Calu3 (cell line): ENCODE measurements at regions not wholly inside any gene's neighbourhood (a gene's known extent, or its start where the extent isn't known, plus 50 kb on each side); places are given as distances from the start of the nearest gene placed in this dataset.

Source experiments
- BruUV-seq: library from RNA; stranded (reverse); fragments of 400-500 nt; replicated peaks from 2 replicates; lab custom pipeline; 2021; lab: Mats Ljungman, UMichigan
- CTCF ChIA-PET: fragments of 300-600 bp; sonication (Branson Sonifier 250); formaldehyde crosslinking; loops from one replicate; lab custom pipeline; 2022; ENCODE audit warnings: antibody characterized with exemption; lab: Charles Lee
- DNase-seq: peaks from one replicate; pipeline ENCODE4 v3.0.0; 2022
- H3K27ac Mint-ChIP-seq: one replicate; pipeline ENCODE4 v1.8.0; 2022; ENCODE audit warnings: mixed read lengths; ENCODE audit not compliant: unreplicated experiment
- H3K27me3 Mint-ChIP-seq: one replicate; pipeline ENCODE4 v1.8.0; 2022; ENCODE audit warnings: mixed read lengths; ENCODE audit not compliant: unreplicated experiment
- H3K36me3 Mint-ChIP-seq: one replicate; pipeline ENCODE4 v1.8.0; 2022; ENCODE audit warnings: mild to moderate bottlenecking, moderate library complexity, mixed read lengths; ENCODE audit not compliant: insufficient read depth, unreplicated experiment
- H3K4me1 Mint-ChIP-seq: one replicate; pipeline ENCODE4 v1.8.0; 2022; ENCODE audit warnings: mild to moderate bottlenecking, low read depth, mixed read lengths; ENCODE audit not compliant: unreplicated experiment
- H3K4me3 Mint-ChIP-seq: one replicate; pipeline ENCODE4 v1.8.0; 2022; ENCODE audit warnings: mild to moderate bottlenecking, low read depth, moderate library complexity, mixed read lengths; ENCODE audit not compliant: unreplicated experiment
- H3K9me3 Mint-ChIP-seq: one replicate; pipeline ENCODE4 v1.8.0; 2022; ENCODE audit warnings: low read depth, mixed read lengths; ENCODE audit not compliant: unreplicated experiment
- CTCF ChIP-seq: fragments of 200-600 bp; IDR thresholded peaks from one replicate; pipeline ENCODE4 v1.8.0; 2022; ENCODE audit warnings: antibody characterized with exemption; ENCODE audit not compliant: unreplicated experiment
- intact Hi-C: fragments of 100-400 bp; cut with micrococcal nuclease; formaldehyde crosslinking; loops from one replicate; pipeline ENCODE4 v1.10.0; 2022; ENCODE audit not compliant: unreplicated experiment

GRCh38 chr3:159771865-159772611 lies 216.6 kb upstream of the IL12A start:
- Mint-ChIP-seq H3K4me3 (no peak overlapping the region), H3K27ac (no peak overlapping the region), H3K36me3 (no peaks in the 10 kb centered on the region), H3K27me3 (no peaks in the 10 kb centered on the region), H3K9me3 (no peaks in the 10 kb centered on the region), H3K4me1 (peaks cover 56% of the 10 kb centered on the region)
- DNase-seq = no peak
- CTCF ChIA-PET = interaction anchor here (0.6 to 1.5 kb wide), 3 partner anchors 10 to 1050 kb away, joined by 4 to 9 read pairs (median 7); no protein-coding TSS in a partner anchor
- no peak for TF ChIP-seq CTCF
- no TSS peak for BruUV-seq
- intact Hi-C loops = no loop called here

- no peaks in the 10 kb centered on the region for H3K9me3 Mint-ChIP-seq
- no peak for TF ChIP-seq CTCF
- no peak overlapping the region for H3K27ac Mint-ChIP-seq
- no peaks in the 10 kb centered on the region for H3K36me3 Mint-ChIP-seq
- no TSS peak for BruUV-seq
- no peak overlapping the region for H3K4me3 Mint-ChIP-seq
- H3K27me3 Mint-ChIP-seq = no peaks in the 10 kb centered on the region
- intact Hi-C loops = no loop called here
- DNase-seq = no peak
- CTCF ChIA-PET = no interaction called here
- peaks cover 44% of the 10 kb centered on the region for H3K4me1 Mint-ChIP-seq
Measured at GRCh38 chr3:159773706-159774105, 214.9 kb upstream of the IL12A start.

- peak overlapping the region; percentile 6 for H3K27ac Mint-ChIP-seq
- no peaks in the 10 kb centered on the region for H3K27me3 Mint-ChIP-seq
- no TSS peak for BruUV-seq
- peak; percentile 70 for DNase-seq
- CTCF ChIA-PET = interaction anchor here (0.6 to 3.0 kb wide), 6 partner anchors 9 to 610 kb away, joined by 4 to 14 read pairs (median 8); no protein-coding TSS in a partner anchor
- intact Hi-C loops = no loop called here
- no peak overlapping the region for H3K4me3 Mint-ChIP-seq
- no peaks in the 10 kb centered on the region for H3K9me3 Mint-ChIP-seq
- peaks cover 41% of the 10 kb centered on the region for H3K4me1 Mint-ChIP-seq
- no peak for TF ChIP-seq CTCF
- no peaks in the 10 kb centered on the region for H3K36me3 Mint-ChIP-seq
Measured at GRCh38 chr3:159775372-159775961, 213.2 kb upstream of the IL12A start.

- intact Hi-C loops = no loop called here
- no TSS peak for BruUV-seq
- no peak overlapping the region for H3K4me3 Mint-ChIP-seq
- no peak for DNase-seq
- no peak overlapping the region for H3K27ac Mint-ChIP-seq
- no peaks in the 10 kb centered on the region for H3K36me3 Mint-ChIP-seq
- no peaks in the 10 kb centered on the region for H3K27me3 Mint-ChIP-seq
- H3K9me3 Mint-ChIP-seq = no peaks in the 10 kb centered on the region
- CTCF ChIA-PET = interaction anchor here (2.7 to 3.0 kb wide), 2 partner anchors 8 to 11 kb away, joined by 13 to 14 read pairs; no protein-coding TSS in a partner anchor
- peaks cover 35% of the 10 kb centered on the region for H3K4me1 Mint-ChIP-seq
- no peak for TF ChIP-seq CTCF
Measured at GRCh38 chr3:159776779-159777178, 211.9 kb upstream of the IL12A start.
